HG03108 (cell line): ENCODE measurements at regions not wholly inside any gene's neighbourhood (a gene's known extent, or its start where the extent isn't known, plus 50 kb on each side); places are given as distances from the start of the nearest gene placed in this dataset.
"Not testable (repeated sequence)": the region's sequence is repeated elsewhere in the genome, so short reads cannot be mapped to it uniquely, and the experiment has no call there.

Experiments used
- ATAC-seq: cut with Tn5 transposase; IDR thresholded peaks from one replicate; pipeline ENCODE4 v1.9.1; 2021; ENCODE audit warnings: moderate library complexity; ENCODE audit not compliant: unreplicated experiment

- ATAC-seq, result no peak
Measured at GRCh38 chr14:56026506-56026905, 91.7 kb upstream of the PELI2 start.

GRCh38 chr14:56027421-56027820 is 90.8 kb upstream of the PELI2 start:
- ATAC-seq, result no peak

GRCh38 chr14:56027916-56028712 is 90.1 kb upstream of the PELI2 start:
- ATAC-seq, result no peak

GRCh38 chr14:56036353-56036752 is 81.9 kb upstream of the PELI2 start:
- ATAC-seq, result no peak

GRCh38 chr14:56040121-56040520 is 78.1 kb upstream of the PELI2 start:
- ATAC-seq, result no peak

- ATAC-seq, result no peak
Measured at GRCh38 chr14:56044196-56044595, 74.0 kb upstream of the PELI2 start.

- no peak for ATAC-seq
Measured at GRCh38 chr14:56046546-56046945, 71.7 kb upstream of the PELI2 start.

GRCh38 chr14:56046996-56047395 is 71.2 kb upstream of the PELI2 start:
- no peak for ATAC-seq

GRCh38 chr14:56049536-56049935 is 68.7 kb upstream of the PELI2 start:
- ATAC-seq, result no peak

GRCh38 chr14:56055511-56055910 is 62.7 kb upstream of the PELI2 start:
- ATAC-seq, result no peak

GRCh38 chr14:56056031-56056430 is 62.2 kb upstream of the PELI2 start:
- no peak for ATAC-seq

- no peak for ATAC-seq
Measured at GRCh38 chr14:56057071-56057741, 61.0 kb upstream of the PELI2 start.

GRCh38 chr14:56057767-56058166 is 60.4 kb upstream of the PELI2 start:
- ATAC-seq, result no peak

GRCh38 chr14:56059054-56059453 is 59.2 kb upstream of the PELI2 start:
- ATAC-seq, result no peak

GRCh38 chr14:56061051-56061450 is 57.2 kb upstream of the PELI2 start:
- ATAC-seq, result no peak

GRCh38 chr14:56063131-56063530 is 55.1 kb upstream of the PELI2 start:
- no peak for ATAC-seq

GRCh38 chr14:56064513-56064912 is 53.7 kb upstream of the PELI2 start:
- no peak for ATAC-seq

- not testable (repeated sequence) for ATAC-seq
Measured at GRCh38 chr14:56065199-56065598, 53.0 kb upstream of the PELI2 start.

- ATAC-seq, result no peak
Measured at GRCh38 chr14:56065621-56066290, 52.5 kb upstream of the PELI2 start.
